NCI-H2196 (cell line): ENCODE measurements at regions not wholly inside any gene's neighbourhood (a gene's known extent, or its start where the extent isn't known, plus 50 kb on each side); places are given as distances from the start of the nearest gene placed in this dataset.
A peak's percentile ranks its signal among the peaks of the same experiment; 100 is the strongest.

Experiments
- DNase-seq: peaks from one replicate; lab custom pipeline; 2025; ENCODE audit not compliant: unreplicated experiment; lab: John Stamatoyannopoulos, UW

DNA sequence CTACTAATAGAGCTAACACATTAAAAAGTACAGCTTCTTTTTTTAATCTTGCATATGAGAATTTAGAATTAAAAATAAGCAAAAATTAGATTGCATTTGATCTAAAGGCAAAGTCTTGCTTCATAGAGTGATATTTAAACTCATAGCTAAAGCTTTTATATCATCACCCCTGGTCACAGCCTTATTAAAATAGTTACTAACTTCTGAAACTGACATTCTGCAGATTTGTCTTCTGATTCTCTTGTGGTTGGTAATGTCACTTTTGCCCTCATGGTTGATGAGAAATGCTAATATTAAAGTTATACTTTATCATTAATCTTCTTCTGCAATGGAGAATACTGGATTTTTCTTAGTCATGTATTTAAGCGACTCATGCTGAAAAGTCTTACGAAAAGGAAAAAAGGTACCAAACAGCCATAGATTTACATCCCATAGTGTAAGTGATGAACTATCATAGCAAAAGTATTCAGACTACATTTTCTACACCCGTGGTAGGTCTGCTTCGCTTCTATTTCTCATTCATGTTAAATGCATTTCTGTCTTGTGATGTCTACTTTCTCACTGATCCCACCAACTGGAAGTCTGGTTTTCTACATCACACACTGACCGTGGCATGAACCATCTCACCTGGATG lies 330.5 kb upstream of the B3GALT2 start:
- DNase-seq, result no peak

GRCh38 chr1:193514397-193514796 lies 328.0 kb upstream of the B3GALT2 start:
- DNase-seq, result no peak

- no peak for DNase-seq
Measured at GRCh38 chr1:193513032-193513431, 326.6 kb upstream of the B3GALT2 start.

GRCh38 chr1:193504920-193505319 lies 318.5 kb upstream of the B3GALT2 start:
- DNase-seq, result no peak

GRCh38 chr1:193498088-193498655 lies 311.8 kb upstream of the B3GALT2 start:
- DNase-seq, result no peak

GRCh38 chr1:193494368-193494767 lies 308.0 kb upstream of the B3GALT2 start:
- no peak for DNase-seq

GRCh38 chr1:193489191-193489590 lies 302.8 kb upstream of the B3GALT2 start:
- DNase-seq, result no peak

- DNase-seq, result no peak
Measured at GRCh38 chr1:193487722-193488121, 301.3 kb upstream of the B3GALT2 start.

- DNase-seq, result no peak
Measured at GRCh38 chr1:193486671-193487229, 300.3 kb upstream of the B3GALT2 start.

DNA sequence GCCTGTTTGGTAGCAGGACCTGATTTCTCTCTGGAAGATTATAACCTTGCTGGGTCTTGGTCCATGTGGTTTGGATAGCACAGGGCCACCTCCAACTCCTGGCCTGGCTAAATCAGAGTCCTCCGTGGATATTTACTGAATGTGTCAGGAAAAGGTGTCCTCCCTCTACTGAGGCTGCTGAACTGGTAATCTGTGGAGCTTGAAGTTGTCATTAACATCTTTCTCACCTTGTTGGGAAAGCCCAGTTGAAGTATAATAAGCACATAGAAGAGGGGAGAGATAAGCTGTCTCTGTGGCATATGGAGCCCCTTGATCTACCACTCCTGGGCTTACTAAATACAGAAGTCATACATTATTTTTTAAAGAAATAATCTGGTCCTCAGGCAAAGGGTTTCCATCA lies 294.3 kb upstream of the B3GALT2 start:
- no peak for DNase-seq

DNA sequence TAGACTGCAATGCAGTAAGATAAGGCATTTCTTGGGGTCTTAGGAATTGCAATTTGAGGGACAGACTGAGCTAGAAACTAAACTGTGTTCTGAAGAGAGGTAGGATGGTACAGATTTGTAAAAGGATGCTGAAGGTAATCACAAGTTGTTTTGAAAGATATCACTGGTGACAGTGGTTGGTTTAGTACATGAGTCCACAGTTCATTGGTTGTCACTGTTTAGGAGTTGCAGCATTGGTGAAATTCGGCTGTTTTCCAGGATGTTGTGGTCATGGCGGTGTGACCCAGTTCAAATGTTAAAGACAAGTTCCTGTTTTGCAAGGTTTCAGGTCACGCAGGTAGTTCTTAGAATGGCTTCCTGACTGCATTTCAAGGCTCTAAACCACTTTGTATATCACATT lies 292.8 kb upstream of the B3GALT2 start:
- no peak for DNase-seq

DNA sequence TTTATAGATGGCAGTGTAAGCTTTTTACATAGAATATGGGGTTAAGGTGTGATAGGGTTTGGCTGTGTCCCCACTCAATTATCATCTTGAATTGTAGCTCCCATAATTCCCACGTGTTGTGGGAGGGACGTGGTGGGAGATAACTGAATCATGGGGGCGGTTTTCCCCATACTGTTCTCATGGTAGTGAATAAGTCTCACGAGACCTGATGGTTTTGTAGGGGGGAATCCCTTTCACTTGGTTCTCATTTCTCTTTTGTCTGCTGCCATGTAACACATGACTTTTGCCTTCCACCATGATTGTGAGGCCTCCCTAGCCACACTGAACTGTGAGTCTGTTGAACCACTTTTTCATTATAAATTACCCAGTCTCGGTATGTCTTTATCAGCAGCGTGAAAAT lies 290.3 kb upstream of the B3GALT2 start:
- DNase-seq, result no peak

DNA sequence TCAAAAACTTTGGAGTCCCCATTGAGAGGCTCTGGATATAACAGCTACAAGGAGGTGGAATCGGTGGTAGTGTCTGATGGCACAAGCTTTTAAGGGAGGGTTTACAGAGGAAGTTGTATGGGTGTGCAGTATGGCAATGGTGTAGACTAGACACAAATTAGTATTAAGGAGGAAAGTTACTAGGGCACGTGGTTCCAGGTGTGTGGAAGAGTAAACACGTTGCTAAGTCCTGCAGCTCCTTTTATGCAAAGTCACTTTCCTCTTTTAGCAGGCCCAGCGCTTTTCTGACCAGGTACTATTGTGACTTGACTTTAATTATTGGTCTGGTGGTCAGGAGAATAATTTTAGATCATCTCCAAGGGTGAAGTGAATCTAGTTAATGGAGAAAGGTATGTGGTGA lies 287.5 kb upstream of the B3GALT2 start:
- no peak for DNase-seq

DNA sequence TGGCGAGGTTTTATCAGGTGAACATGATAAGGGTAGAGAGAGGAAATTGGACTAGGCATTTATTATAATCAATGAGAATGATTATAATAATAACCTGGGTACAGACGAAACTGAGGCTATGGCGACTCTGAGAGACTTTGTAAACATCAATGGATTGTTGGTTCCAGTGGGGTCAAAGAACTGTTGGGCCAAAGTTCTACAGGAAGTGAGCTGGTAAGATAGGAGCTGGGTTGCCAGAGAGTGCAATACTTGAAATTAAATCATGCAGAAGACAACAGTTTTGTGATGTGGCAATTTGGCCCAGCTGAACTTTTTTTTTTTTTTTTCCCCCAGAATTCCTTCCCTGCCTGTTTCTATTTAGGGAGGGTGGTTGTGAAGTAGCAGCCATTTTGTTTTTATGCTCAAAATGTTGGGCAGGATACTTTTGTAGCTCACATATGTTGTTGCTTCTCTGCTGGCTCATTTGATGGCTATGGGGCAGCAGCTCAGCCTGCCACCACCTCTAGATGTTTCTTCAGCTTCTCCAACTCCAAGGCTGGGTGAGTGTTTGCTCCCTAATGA lies 286.5 kb upstream of the B3GALT2 start:
- no peak for DNase-seq

GRCh38 chr1:193472430-193472829 lies 286.0 kb upstream of the B3GALT2 start:
- DNase-seq, result no peak

GRCh38 chr1:193471981-193472380 lies 285.6 kb upstream of the B3GALT2 start:
- DNase-seq, result no peak

DNA sequence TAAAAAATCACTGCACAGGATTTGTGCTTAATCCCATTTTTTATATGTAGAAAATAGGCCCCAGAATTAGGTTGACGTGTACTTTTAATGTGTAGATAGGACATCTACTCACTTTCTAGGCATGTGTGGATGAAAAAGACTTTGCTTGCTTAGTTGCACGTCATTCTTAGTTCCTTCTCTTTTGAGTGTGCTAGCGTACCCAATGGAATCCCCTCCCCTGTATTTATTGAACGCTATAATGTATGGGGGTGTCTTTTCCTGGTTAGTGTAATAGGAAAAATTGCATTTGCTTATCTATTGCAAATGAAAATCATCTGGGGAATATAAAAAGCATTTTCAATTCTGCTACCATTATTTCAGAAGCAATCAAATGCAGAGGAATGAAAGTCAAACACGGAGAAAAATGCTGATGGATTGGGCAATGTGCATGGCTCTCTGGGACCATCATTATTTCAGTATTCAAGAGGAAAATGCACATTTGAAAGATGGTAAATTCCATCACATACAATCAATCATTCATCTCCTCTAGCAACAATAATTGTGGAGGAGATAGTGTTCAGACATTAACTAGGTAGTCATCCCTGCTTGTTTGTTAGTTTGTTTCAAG lies 277.0 kb upstream of the B3GALT2 start:
- no peak for DNase-seq

DNA sequence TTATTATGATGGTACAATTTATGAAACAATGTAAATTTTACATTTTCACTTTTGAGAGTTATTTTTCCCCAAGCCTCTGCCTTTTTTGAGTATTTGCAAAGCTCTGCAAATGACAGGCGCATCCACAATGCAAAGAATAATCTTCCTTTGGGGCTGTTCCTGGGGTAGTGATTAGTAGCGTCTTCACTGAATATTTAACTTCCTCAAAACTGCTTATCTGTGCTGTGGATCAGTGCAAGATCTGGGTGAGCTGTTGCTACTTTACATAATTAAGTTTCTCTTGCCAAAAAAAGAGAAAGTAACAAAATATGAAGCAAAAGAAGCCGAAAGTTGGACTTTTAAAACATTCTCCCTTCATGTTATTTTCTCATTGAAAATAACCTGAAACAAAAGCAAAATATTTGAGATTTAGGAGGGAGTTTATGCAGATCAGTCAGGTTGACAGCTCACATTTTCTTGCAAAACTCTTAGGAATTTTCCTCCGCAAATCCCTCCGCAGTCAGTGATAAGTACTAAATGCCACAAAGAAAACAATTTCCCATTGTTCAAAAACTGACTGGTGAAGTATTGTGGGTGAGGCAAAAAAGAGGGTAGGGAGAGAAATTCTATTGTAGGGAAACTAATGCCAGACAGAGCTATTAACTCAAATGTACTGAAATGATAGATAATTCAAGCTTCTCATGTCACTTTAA lies 276.4 kb upstream of the B3GALT2 start:
- no peak for DNase-seq

DNA sequence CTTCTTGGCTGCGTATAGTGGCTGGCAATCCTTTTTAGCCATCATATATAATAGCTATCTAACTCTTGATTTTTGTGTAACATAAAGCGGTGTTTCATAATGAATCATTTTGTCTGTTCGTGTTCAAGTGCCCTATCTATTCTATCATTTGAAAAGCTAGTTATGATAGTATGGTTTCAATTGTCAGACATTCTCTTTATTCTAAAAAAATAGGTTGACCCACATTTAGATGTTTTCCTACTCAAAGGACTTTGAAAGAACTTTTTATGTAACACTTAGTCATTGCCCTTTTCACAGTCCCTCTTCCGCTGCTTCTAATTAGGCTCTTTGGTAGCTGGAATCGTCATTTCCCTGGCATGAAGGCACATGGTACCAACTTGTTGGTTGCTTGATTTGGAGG lies 272.2 kb upstream of the B3GALT2 start:
- no peak for DNase-seq

DNA sequence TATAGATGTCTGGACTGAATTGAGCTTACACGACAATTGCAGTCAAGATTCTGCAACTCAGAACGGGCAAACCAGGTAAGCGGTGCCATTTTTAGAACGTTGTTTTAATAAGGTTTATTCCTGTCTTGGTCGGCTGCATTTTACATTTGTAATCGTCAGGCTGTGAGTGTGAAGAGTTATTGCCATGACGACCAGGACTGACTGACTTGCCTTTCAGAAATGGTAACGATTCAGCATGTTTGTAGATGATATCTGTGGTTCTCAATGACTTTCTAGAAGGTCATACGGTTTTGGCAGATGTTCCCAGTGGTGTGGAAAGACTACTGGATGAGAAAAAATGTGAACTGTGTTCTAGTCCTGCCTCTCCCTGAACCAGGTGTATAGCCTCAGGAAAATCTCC lies 271.3 kb upstream of the B3GALT2 start:
- DNase-seq, result peak; percentile 15

DNA sequence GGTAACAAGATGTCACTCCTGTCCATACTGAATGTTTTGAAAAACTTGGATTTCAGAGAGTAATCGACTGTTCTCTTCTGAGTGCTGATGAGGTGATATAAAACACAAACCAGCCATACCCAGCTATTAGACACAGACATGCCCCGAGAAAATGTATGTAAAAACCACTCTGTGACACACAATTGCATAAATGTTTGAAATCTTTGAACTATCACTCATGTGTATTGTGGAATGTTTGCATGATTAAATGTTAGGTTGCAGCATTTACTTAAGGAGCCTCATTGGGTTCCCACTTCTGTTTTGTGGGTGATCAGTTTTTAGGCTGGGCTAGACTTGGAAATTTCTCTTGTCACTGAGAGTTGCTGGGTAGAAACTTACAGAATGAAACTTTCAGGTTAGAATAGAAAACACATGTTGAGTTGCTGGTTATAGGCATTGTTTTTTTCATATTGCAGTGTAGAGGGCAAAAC lies 270.4 kb upstream of the B3GALT2 start:
- DNase-seq, result no peak
